HepG2 (cell line): ENCODE measurements at regions not wholly inside any gene's neighbourhood (a gene's known extent, or its start where the extent isn't known, plus 50 kb on each side); places are given as distances from the start of the nearest gene placed in this dataset.

Source experiments
- ATAC-seq: fragments of 200-7000 bp; cut with Tn5 transposase; 3 replicates; pipeline ENCODE4 v1.9.1; 2020; ENCODE audit warnings: mild to moderate bottlenecking, moderate library complexity
- BruUV-seq: library from RNA; stranded (reverse); fragments of 400-500 nt; replicated peaks from 2 replicates; lab custom pipeline; 2021; lab: Mats Ljungman, UMichigan
- CTCF ChIA-PET: fragments of 300-600 bp; formaldehyde crosslinking; extraction: SDS; loops from one replicate; lab custom pipeline; 2021; ENCODE audit warnings: low total read pairs, inconsistent platforms, low intra/inter-chr PET ratio; lab: Yijun Ruan, JAX
- POLR2A ChIA-PET: fragments of 350-600 bp; sonication (Branson Sonifier 250); formaldehyde crosslinking; loops from one replicate; lab custom pipeline; 2020; ENCODE audit warnings: antibody characterized with exemption, inconsistent platforms; lab: Yijun Ruan, JAX
- DNase-seq: peaks from one replicate; pipeline ENCODE4 v3.0.0-alpha.2; 2015; ENCODE audit warnings: low spot score
- FAIRE-seq: peaks from 3 replicates; lab custom pipeline; 2011; peaks lifted over from hg19 to GRCh38; lab: Jason Lieb, UNC
- H2AFZ ChIP-seq: one replicate; pipeline ENCODE4 v1.6.1; 2011; ENCODE audit warnings: low read length, inconsistent platforms
- H3K27ac ChIP-seq: fragments of 300-600 bp; 3 replicates; pipeline ENCODE4 v1.8.0; 2011; ENCODE audit warnings: mixed run types, mild to moderate bottlenecking, mixed read lengths, low read length, inconsistent platforms; ENCODE audit not compliant: insufficient read depth; ENCODE audit errors: extremely low read length
- H3K27me3 ChIP-seq, 2 experiments: fragments of 200-600 bp in 1 of 2; 2 replicates in 1 of 2; 3 replicates in 1 of 2; pipeline versions ENCODE4 v1.6.0 to v1.8.0; 2011; ENCODE audit warnings: low read length in 2 of 2, mild to moderate bottlenecking in 2 of 2, moderate library complexity in 2 of 2, inconsistent platforms in 1 of 2; ENCODE audit not compliant: insufficient read depth in 2 of 2, control insufficient read depth in 1 of 2
- H3K36me3 ChIP-seq, 2 experiments: fragments of 200-600 bp in 1 of 2; replicated peaks in 1 of 2; 2 replicates in 1 of 2; 3 replicates in 1 of 2; pipeline versions ENCODE4 v1.5.1 to v1.8.0; 2011; ENCODE audit warnings: low read length in 2 of 2, inconsistent platforms in 1 of 2; ENCODE audit not compliant: insufficient read depth in 2 of 2, control insufficient read depth in 1 of 2
- H3K4me1 ChIP-seq: 2 replicates; pipeline ENCODE4 v1.5.1; 2012; ENCODE audit warnings: low read length, inconsistent platforms; ENCODE audit not compliant: insufficient read depth
- H3K4me2 ChIP-seq: 2 replicates; pipeline ENCODE4 v1.6.0; 2011; ENCODE audit warnings: low read depth, low read length, inconsistent platforms
- H3K4me3 ChIP-seq, 3 experiments: fragments of 200-600 bp in 1 of 3; sonication (generic), shearing (Covaris generic) in 1 of 3; replicated peaks in 1 of 3; 2 replicates each; pipeline ENCODE4 v1.5.1; 2011 to 2016; ENCODE audit warnings: low read length in 3 of 3, inconsistent platforms in 2 of 3, low read depth in 2 of 3, mild to moderate bottlenecking in 2 of 3, control low read depth in 1 of 3, mixed read lengths in 1 of 3; ENCODE audit not compliant: insufficient read depth in 1 of 3
- H3K79me2 ChIP-seq: one replicate; pipeline ENCODE4 v1.6.1; 2011; ENCODE audit warnings: low read length, inconsistent platforms; ENCODE audit not compliant: insufficient read depth
- H3K9ac ChIP-seq: 2 replicates; pipeline ENCODE4 v1.6.0; 2011; ENCODE audit warnings: mild to moderate bottlenecking, low read depth, low read length, inconsistent platforms; ENCODE audit not compliant: insufficient read depth
- H3K9me3 ChIP-seq: 2 replicates; pipeline ENCODE4 v1.5.1; 2012; ENCODE audit warnings: mild to moderate bottlenecking, low read length
- H4K20me1 ChIP-seq: 2 replicates; pipeline ENCODE4 v1.6.0; 2011; ENCODE audit warnings: inconsistent platforms, mild to moderate bottlenecking, low read length, moderate library complexity; ENCODE audit not compliant: insufficient read depth
- ATF2 ChIP-seq: sonication (generic); formaldehyde crosslinking; IDR thresholded peaks from 2 replicates; pipeline ENCODE4 v1.4.0; 2020; ENCODE audit warnings: missing genetic modification reagents
- HINFP ChIP-seq: sonication (generic); formaldehyde crosslinking; IDR thresholded peaks from 2 replicates; pipeline ENCODE4 v1.4.0; 2020; ENCODE audit warnings: low read depth, mild to moderate bottlenecking, missing genetic modification reagents
- NCOR1 ChIP-seq: fragments of 200-600 bp; sonication (generic); IDR thresholded peaks from 2 replicates; pipeline ENCODE4 v1.7.0; 2017; ENCODE audit warnings: antibody characterized with exemption, low read length, borderline replicate concordance
- SNAI1 ChIP-seq: sonication (generic); formaldehyde crosslinking; IDR thresholded peaks from 2 replicates; pipeline ENCODE4 v1.5.0; 2020; ENCODE audit warnings: mild to moderate bottlenecking, missing genetic modification reagents, borderline replicate concordance
- SRY ChIP-seq: sonication (generic); formaldehyde crosslinking; IDR thresholded peaks from 2 replicates; pipeline ENCODE4 v1.8.0; 2022; ENCODE audit warnings: mild to moderate bottlenecking, missing genetic modification reagents
- ZNF557 ChIP-seq: sonication (generic); formaldehyde crosslinking; IDR thresholded peaks from 2 replicates; pipeline ENCODE4 v1.4.0; 2020; ENCODE audit warnings: missing genetic modification reagents
- ZNF660 ChIP-seq: sonication (generic); formaldehyde crosslinking; IDR thresholded peaks from 2 replicates; pipeline ENCODE4 v1.5.1; 2020; ENCODE audit warnings: mild to moderate bottlenecking, low read depth, missing genetic modification reagents, borderline replicate concordance
- ZNF841 ChIP-seq: sonication (generic); formaldehyde crosslinking; IDR thresholded peaks from 2 replicates; pipeline ENCODE4 v1.8.1; 2023; ENCODE audit warnings: missing genetic modification reagents, borderline replicate concordance
- ZNF879 ChIP-seq: sonication (generic); formaldehyde crosslinking; IDR thresholded peaks from 2 replicates; pipeline ENCODE4 v1.8.1; 2023; ENCODE audit warnings: missing genetic modification reagents
- WGBS: methylation state at CpG from one replicate; pipeline ENCODE4 v1.1.6; 2017; ENCODE audit warnings: low lambda C conversion rate; 5-methylcytosine and 5-hydroxymethylcytosine counted together
- in situ Hi-C: cut with HindIII; loops from 2 replicates; pipeline ENCODE4 v1.10.0; 2017; ENCODE audit warnings: low pct_unique_long_range_greater_than_20kb; ENCODE audit not compliant: extremely low pct_ligation_motif_present
- intact Hi-C: fragments of 100-400 bp; cut with micrococcal nuclease; formaldehyde crosslinking; loops from one replicate; pipeline ENCODE4 v1.10.0; 2022; ENCODE audit not compliant: unreplicated experiment

GRCh38 chr14:83707056-83707455 lies 1822.9 kb upstream of the FLRT2 start:
- no peak for DNase-seq
- no TSS peak for BruUV-seq
- TF ChIP-seq ZNF879 (CRISPR knock-in tag) (no peak), NCOR1 (no peak), ZNF557 (CRISPR knock-in tag) (no peak), ZNF841 (CRISPR knock-in tag) (no peak), SNAI1 (CRISPR knock-in tag) (no peak), HINFP (CRISPR knock-in tag) (no peak), ATF2 (CRISPR knock-in tag) (no peak), ZNF660 (no peak), SRY (no peak)
- in situ Hi-C loops (no loop called here), intact Hi-C loops (no loop called here)
- Histone ChIP-seq H3K4me2 (no peak overlapping the region), H2AFZ (no peak overlapping the region), H3K27ac (no peak overlapping the region), H4K20me1 (no peaks in the 10 kb centered on the region), H3K4me1 (no peaks in the 10 kb centered on the region), H3K36me3 (no peaks in the 10 kb centered on the region), H3K9ac (no peak overlapping the region), H3K4me3 (no peak overlapping the region), H3K79me2 (no peaks in the 10 kb centered on the region), H3K27me3 (no peaks in the 10 kb centered on the region; a peak in 1 of 5 replicates), H3K9me3 (peaks cover 89% of the 10 kb centered on the region)
- no peak for ATAC-seq
- ChIA-PET CTCF (no interaction called here), POLR2A (no interaction called here)
- FAIRE-seq = no peak
- WGBS = 0% methylated on average over 2 of the region's 2 CpGs
